BE2C (cell line): ENCODE measurements at regions not wholly inside any gene's neighbourhood (a gene's known extent, or its start where the extent isn't known, plus 50 kb on each side); places are given as distances from the start of the nearest gene placed in this dataset.

Source experiments
- DNase-seq: peaks from one replicate; pipeline ENCODE4 v3.0.0-alpha.2; 2020
- H3K27me3 ChIP-seq: fragments of 250-450 bp; sonication (Bioruptor Pico); 2 replicates; pipeline ENCODE4 v1.5.1; 2020; ENCODE audit warnings: mild to moderate bottlenecking
- H3K36me3 ChIP-seq: fragments of 250-450 bp; sonication (Bioruptor Pico); 2 replicates; pipeline ENCODE4 v1.5.1; 2020; ENCODE audit warnings: mild to moderate bottlenecking
- H3K4me1 ChIP-seq: fragments of 250-450 bp; sonication (Bioruptor Pico); 2 replicates; pipeline ENCODE4 v1.5.1; 2020
- H3K4me3 ChIP-seq: 2 replicates; pipeline ENCODE4 v1.5.1; 2011; ENCODE audit warnings: low read depth, low read length
- H3K9me3 ChIP-seq: fragments of 250-450 bp; sonication (Bioruptor Pico); 2 replicates; pipeline ENCODE4 v1.5.1; 2020
- CTCF ChIP-seq: IDR thresholded peaks from 2 replicates; pipeline ENCODE4 v1.5.1; 2012; ENCODE audit warnings: mild to moderate bottlenecking, low read depth, low read length

DNA sequence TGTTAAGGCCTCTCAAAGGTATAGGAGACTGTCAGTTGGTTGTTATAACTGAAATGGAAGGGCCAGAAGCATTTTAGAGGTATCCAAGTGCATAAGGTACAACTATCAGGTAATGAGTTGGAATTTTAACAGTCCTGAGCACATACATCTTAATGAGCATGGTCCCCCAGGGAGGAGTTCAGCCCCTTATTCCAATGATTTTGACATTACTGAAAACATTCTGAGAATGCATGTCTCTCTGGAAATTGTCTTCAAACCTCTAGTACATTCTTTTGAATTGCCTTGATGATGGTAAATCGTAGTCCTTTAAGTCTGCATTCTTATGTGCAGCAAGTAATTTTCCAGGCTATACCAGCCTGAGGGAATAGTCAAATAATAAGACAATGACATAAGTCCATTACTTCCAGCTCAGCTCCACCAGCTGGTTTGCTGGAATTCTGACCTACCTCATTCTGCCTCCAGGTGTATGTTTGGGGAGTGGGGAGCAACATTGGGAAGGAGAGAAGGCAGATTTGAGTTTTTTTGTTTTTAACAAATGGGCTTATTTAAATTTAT, 239.2 kb downstream of the MSRB3 start:
- DNase-seq, result no peak
- no peaks in the 10 kb centered on the region for H3K4me1 ChIP-seq
- no peak for TF ChIP-seq CTCF

GRCh38 chr12:65518771-65519170, 240.3 kb downstream of the MSRB3 start:
- Histone ChIP-seq H3K4me3 (no peak overlapping the region), H3K36me3 (no peaks in the 10 kb centered on the region), H3K27me3 (no peaks in the 10 kb centered on the region), H3K9me3 (no peaks in the 10 kb centered on the region), H3K4me1 (no peaks in the 10 kb centered on the region)
- no peak for DNase-seq
- TF ChIP-seq CTCF, result no peak

More for the DNA sequence above, 239.2 kb downstream of the MSRB3 start:
- Histone ChIP-seq H3K27me3 (no peaks in the 10 kb centered on the region), H3K36me3 (no peaks in the 10 kb centered on the region), H3K9me3 (no peaks in the 10 kb centered on the region), H3K4me3 (no peak overlapping the region)

DNA sequence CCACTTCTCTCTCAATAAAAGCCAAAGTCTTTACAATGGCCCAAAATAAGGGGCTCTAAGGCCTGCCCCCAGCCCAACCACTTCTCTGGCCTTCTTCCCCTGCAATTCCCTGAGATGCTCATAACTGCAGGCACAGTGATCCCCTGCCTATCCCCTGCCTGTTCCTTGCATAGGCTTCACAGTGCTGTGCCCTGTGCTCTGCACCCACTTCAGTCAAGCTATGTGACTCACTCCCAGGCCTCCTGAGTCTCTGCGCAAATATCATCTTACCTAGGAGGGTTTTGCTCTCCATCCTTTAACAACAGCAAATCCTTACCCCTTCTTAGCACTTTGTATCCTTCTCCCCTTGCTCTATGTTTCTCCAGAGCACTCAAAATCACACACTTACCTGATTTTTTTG, 242.2 kb downstream of the MSRB3 start:
- DNase-seq, result no peak
- no peak overlapping the region for H3K4me3 ChIP-seq
- TF ChIP-seq CTCF, result no peak
- no peaks in the 10 kb centered on the region for H3K36me3 ChIP-seq
- no peaks in the 10 kb centered on the region for H3K27me3 ChIP-seq
- no peaks in the 10 kb centered on the region for H3K4me1 ChIP-seq
- no peaks in the 10 kb centered on the region for H3K9me3 ChIP-seq

DNA sequence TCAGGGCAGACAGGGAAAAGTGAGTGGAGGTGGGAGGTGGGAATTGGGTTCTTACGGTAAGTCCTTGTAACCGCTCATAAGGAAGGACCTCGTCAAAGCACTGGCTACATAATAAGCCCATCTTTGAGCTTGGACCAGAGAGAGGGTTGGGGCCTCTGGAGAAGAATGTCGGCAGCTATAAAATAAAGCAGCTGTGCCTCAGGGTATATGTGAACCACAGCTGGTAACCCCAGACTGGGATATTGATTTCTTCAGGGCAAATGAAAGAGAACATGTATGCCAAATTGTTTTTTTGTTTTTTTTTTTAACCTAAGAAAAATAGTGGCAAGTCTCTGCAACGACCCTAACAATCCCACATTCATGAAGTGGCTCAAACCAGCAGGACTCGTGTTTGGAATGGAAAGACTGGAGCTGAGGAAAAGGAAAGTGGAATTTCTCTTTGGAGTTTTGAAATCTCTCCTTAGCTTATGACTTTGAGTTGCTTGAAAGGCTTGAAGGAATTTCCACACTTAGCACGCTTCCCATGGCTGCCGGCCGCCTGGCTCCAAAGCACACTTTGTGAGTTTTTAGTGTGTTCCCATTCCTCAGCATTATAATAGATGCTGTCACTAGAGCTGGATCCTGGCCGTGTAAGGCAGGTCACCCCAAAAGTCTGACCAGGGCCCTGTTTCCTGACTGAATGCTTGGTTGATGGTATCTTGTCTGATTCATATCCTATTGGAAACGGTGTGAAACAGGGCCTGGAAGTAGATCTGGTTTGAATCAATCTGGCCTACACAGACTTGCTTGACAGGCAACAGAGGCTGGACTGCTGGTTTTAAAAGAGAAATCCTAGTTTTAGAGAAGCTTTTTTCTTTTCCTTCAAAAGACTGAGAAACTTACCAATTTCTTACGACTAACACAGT, 244.7 kb downstream of the MSRB3 start:
- Histone ChIP-seq H3K4me1 (no peaks in the 10 kb centered on the region), H3K27me3 (no peaks in the 10 kb centered on the region), H3K9me3 (no peaks in the 10 kb centered on the region), H3K4me3 (no peak overlapping the region), H3K36me3 (no peaks in the 10 kb centered on the region)
- TF ChIP-seq CTCF, result no peak
- no peak for DNase-seq

- H3K27me3 ChIP-seq, result no peaks in the 10 kb centered on the region
These were observed 246.2 kb downstream of the MSRB3 start for GRCh38 chr12:65524666-65525065.

More at GRCh38 chr12:65524666-65525065, 246.2 kb downstream of the MSRB3 start:
- H3K36me3 ChIP-seq, result no peaks in the 10 kb centered on the region
- H3K4me3 ChIP-seq, result no peak overlapping the region
- no peak for TF ChIP-seq CTCF
- no peaks in the 10 kb centered on the region for H3K9me3 ChIP-seq
- DNase-seq, result no peak
- no peaks in the 10 kb centered on the region for H3K4me1 ChIP-seq
